Endothelial cell (in vitro differentiated cells): ENCODE measurements at regions not wholly inside any gene's neighbourhood (a gene's known extent, or its start where the extent isn't known, plus 50 kb on each side); places are given as distances from the start of the nearest gene placed in this dataset.

Experiments used
- DNase-seq: peaks from one replicate; pipeline ENCODE4 v3.0.0; 2021; ENCODE audit warnings: low spot score
- H3K27ac Mint-ChIP-seq: one replicate; pipeline ENCODE4 v1.8.0; 2021; ENCODE audit warnings: mixed read lengths, inconsistent platforms; ENCODE audit not compliant: unreplicated experiment
- H3K27me3 Mint-ChIP-seq: one replicate; pipeline ENCODE4 v1.8.0; 2021; ENCODE audit warnings: mild to moderate bottlenecking, moderate library complexity, mixed read lengths, inconsistent platforms; ENCODE audit not compliant: unreplicated experiment
- H3K36me3 Mint-ChIP-seq: one replicate; pipeline ENCODE4 v1.8.0; 2021; ENCODE audit warnings: mild to moderate bottlenecking, low read depth, mixed read lengths, inconsistent platforms; ENCODE audit not compliant: unreplicated experiment
- H3K4me1 Mint-ChIP-seq: one replicate; pipeline ENCODE4 v1.8.0; 2021; ENCODE audit warnings: mild to moderate bottlenecking, mixed read lengths, inconsistent platforms; ENCODE audit not compliant: unreplicated experiment
- H3K4me3 Mint-ChIP-seq: one replicate; pipeline ENCODE4 v1.8.0; 2021; ENCODE audit warnings: mild to moderate bottlenecking, mixed read lengths, inconsistent platforms; ENCODE audit not compliant: unreplicated experiment
- H3K9me3 Mint-ChIP-seq: one replicate; pipeline ENCODE4 v1.8.0; 2021; ENCODE audit warnings: mixed read lengths, inconsistent platforms; ENCODE audit not compliant: unreplicated experiment
- TF ChIP-seq, protein P1 (sequence below): fragments of 200-600 bp; sonication (generic); IDR thresholded peaks from one replicate; pipeline ENCODE4 v1.5.0; 2021; ENCODE audit warnings: antibody characterized with exemption; ENCODE audit not compliant: unreplicated experiment

DNA sequence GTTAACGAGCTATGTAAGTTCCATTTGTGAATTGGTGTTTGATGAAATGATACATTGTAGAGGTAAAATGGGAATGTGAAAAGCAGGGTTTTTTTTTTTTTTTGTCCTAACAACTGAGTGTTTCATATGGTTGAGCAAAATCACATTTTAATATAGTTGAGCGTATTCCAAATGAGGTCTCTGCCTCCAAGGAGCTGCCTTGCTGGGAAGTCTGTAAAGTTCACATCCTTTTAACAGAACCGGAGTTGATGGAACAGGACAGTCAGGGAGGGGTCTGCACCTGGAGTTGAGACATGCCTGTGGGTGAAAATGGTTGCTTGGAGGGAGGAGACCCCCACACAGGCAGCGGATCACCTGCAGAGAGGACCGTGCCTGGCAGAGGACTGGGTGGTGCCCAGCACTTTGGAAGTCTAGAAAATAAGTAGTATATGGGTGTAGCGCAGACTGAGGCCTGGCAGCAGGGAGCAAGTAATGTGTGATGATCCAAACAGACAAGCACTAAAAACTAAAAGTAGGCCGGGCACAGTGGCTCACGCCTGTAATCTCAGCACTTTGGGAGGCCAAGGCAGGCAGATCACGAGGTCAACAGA is 75.2 kb upstream of the UBAC2 start:
- H3K9me3 Mint-ChIP-seq, result no peaks in the 10 kb centered on the region
- H3K27me3 Mint-ChIP-seq, result no peaks in the 10 kb centered on the region
- TF ChIP-seq, protein P1, sequence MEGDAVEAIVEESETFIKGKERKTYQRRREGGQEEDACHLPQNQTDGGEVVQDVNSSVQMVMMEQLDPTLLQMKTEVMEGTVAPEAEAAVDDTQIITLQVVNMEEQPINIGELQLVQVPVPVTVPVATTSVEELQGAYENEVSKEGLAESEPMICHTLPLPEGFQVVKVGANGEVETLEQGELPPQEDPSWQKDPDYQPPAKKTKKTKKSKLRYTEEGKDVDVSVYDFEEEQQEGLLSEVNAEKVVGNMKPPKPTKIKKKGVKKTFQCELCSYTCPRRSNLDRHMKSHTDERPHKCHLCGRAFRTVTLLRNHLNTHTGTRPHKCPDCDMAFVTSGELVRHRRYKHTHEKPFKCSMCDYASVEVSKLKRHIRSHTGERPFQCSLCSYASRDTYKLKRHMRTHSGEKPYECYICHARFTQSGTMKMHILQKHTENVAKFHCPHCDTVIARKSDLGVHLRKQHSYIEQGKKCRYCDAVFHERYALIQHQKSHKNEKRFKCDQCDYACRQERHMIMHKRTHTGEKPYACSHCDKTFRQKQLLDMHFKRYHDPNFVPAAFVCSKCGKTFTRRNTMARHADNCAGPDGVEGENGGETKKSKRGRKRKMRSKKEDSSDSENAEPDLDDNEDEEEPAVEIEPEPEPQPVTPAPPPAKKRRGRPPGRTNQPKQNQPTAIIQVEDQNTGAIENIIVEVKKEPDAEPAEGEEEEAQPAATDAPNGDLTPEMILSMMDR, result no peak
- no peak overlapping the region for H3K27ac Mint-ChIP-seq
- no peaks in the 10 kb centered on the region for H3K36me3 Mint-ChIP-seq
- H3K4me3 Mint-ChIP-seq, result no peak overlapping the region
- DNase-seq, result no peak
- H3K4me1 Mint-ChIP-seq, result no peaks in the 10 kb centered on the region

DNA sequence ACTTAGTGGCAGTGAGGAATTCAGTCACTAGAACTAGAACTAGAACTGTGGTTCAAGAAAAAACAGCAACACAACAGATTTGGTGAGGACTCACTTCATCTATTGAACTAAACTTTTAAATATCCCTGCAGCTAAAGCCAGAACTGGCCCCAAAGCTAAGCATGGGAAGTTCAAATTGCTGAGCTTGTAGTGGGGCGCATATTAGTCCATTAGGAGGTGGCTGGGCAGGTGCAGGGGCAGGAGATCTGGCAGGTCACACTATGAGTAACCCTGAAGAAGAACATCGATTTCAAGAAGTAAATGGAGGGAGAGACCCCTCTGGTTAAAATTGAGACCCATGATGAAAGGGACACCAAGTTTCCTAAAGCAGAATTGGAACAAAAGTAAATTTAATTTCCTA is 73.8 kb upstream of the UBAC2 start:
- Mint-ChIP-seq H3K27ac (no peak overlapping the region), H3K36me3 (no peaks in the 10 kb centered on the region), H3K4me1 (no peaks in the 10 kb centered on the region), H3K9me3 (no peaks in the 10 kb centered on the region), H3K4me3 (no peak overlapping the region), H3K27me3 (no peaks in the 10 kb centered on the region)
- DNase-seq, result no peak
- TF ChIP-seq, protein P1, result no peak

DNA sequence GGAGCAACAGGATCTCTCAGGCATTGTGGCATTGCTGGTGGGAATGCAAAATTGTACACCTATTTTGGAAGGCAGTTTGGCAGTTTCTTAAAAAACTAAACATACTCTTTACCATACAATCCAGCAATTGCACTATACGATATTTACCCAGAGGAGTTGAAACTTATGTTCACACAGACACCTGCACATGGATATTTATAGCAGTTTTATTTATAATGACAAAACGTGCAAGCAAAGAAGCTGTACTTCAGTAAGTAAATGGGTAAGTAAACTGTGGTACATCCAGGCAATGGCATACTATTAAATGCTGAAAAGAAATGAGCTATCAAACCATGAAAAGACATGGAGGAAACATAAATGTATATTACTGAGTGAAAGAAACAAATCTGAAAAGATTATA is 71.6 kb upstream of the UBAC2 start:
- H3K4me3 Mint-ChIP-seq, result no peak overlapping the region
- DNase-seq, result no peak
- H3K36me3 Mint-ChIP-seq, result no peaks in the 10 kb centered on the region
- no peaks in the 10 kb centered on the region for H3K4me1 Mint-ChIP-seq
- no peaks in the 10 kb centered on the region for H3K9me3 Mint-ChIP-seq
- TF ChIP-seq, protein P1, result no peak
- no peaks in the 10 kb centered on the region for H3K27me3 Mint-ChIP-seq
- H3K27ac Mint-ChIP-seq, result no peak overlapping the region

DNA sequence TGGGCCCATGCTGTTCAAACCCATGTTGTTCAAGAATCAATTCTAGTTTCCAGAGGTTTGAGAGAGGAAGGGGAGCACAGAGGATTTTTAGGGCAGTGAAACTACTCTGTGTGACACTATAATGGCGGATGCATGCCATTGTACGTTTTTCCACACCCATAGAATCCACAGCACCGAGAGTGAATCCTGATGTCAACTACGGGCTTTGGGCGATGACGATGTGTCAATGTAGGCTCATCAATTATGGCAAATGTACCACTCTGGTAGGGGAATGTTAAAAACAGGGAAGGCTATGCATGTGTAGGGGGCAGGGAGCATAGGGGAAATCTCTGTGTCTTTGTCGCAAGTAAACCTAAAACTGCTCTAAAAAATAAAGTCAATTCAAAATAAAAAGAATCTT is 70.7 kb upstream of the UBAC2 start:
- Mint-ChIP-seq H3K9me3 (no peaks in the 10 kb centered on the region), H3K4me3 (no peak overlapping the region), H3K4me1 (no peaks in the 10 kb centered on the region), H3K27me3 (peaks cover 2% of the 10 kb centered on the region), H3K27ac (no peak overlapping the region), H3K36me3 (no peaks in the 10 kb centered on the region)
- DNase-seq, result no peak
- TF ChIP-seq, protein P1, result no peak

DNA sequence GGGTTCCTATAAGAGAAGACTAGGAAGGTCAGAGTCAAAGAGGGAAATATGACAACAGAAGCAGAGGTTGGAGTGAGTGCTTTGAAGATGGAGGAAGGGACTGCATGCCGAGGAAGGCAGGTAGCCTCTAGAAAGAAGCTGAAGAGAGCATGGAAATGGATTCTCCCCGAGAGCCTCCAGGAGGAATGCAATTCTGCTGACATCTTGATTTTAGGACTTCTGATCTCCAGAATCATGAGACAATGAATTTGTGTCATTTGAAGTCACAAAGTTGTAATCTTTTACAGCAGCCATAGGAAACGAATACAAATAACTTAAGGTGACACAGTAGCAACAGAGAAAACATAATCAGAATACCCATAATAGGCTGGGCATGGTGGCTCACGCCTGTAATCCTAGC is 69.2 kb upstream of the UBAC2 start:
- TF ChIP-seq, protein P1, result no peak
- Mint-ChIP-seq H3K4me1 (no peaks in the 10 kb centered on the region), H3K36me3 (no peaks in the 10 kb centered on the region)

More for the DNA sequence above, 69.2 kb upstream of the UBAC2 start:
- H3K27me3 Mint-ChIP-seq, result peaks cover 2% of the 10 kb centered on the region
- H3K4me3 Mint-ChIP-seq, result no peak overlapping the region
- H3K27ac Mint-ChIP-seq, result no peak overlapping the region
- no peak for DNase-seq
- H3K9me3 Mint-ChIP-seq, result no peaks in the 10 kb centered on the region
